K562 (cell line): ENCODE measurements at regions not wholly inside any gene's neighbourhood (a gene's known extent, or its start where the extent isn't known, plus 50 kb on each side); places are given as distances from the start of the nearest gene placed in this dataset.

Experiments
- AFF4 ChIP-seq: sonication (generic); formaldehyde crosslinking; IDR thresholded peaks from 2 replicates; pipeline ENCODE4 v1.8.0; 2023; ENCODE audit warnings: mild to moderate bottlenecking, missing genetic modification reagents
- KLF16 ChIP-seq: IDR thresholded peaks from 2 replicates; pipeline ENCODE4 v1.6.1; 2016; ENCODE audit warnings: antibody characterized with exemption
- NCOA1 ChIP-seq: fragments of 450-650 bp; IDR thresholded peaks from 2 replicates; pipeline ENCODE4 v1.6.1; 2016; ENCODE audit warnings: low read depth
- POLR2AphosphoS5 ChIP-seq: IDR thresholded peaks from 2 replicates; pipeline ENCODE4 v1.6.1; 2011; ENCODE audit warnings: mild to moderate bottlenecking, low read depth, low read length, moderate library complexity; ENCODE audit not compliant: control insufficient read depth, insufficient read depth
- PYGO2 ChIP-seq: fragments of 450-650 bp; IDR thresholded peaks from 2 replicates; pipeline ENCODE4 v1.6.1; 2016; ENCODE audit warnings: mild to moderate bottlenecking, missing genetic modification characterization, moderate library complexity, missing compliant biosample characterization
- REST ChIP-seq, 2 experiments: fragments of 450-650 bp; formaldehyde crosslinking in 1 of 2; IDR thresholded peaks; 2 replicates each; pipeline versions ENCODE4 v1.4.0 to v1.6.1; 2014 to 2020; ENCODE audit warnings: mild to moderate bottlenecking in 2 of 2, borderline replicate concordance in 1 of 2, low read depth in 1 of 2
- RNF219 ChIP-seq: fragments of 250-450 bp; sonication (Bioruptor Pico); IDR thresholded peaks from 2 replicates; pipeline ENCODE4 v1.5.0; 2022; ENCODE audit warnings: mild to moderate bottlenecking
- SIRT6 ChIP-seq: IDR thresholded peaks from one replicate; pipeline ENCODE4 v1.6.1; 2012; ENCODE audit warnings: low read depth, mild to moderate bottlenecking, control low read depth, inconsistent platforms, low read length, moderate library complexity

- no peak for TF ChIP-seq RNF219
- no peak for TF ChIP-seq POLR2AphosphoS5
- TF ChIP-seq PYGO2 (tag), result no peak
- no peak for TF ChIP-seq SIRT6
- TF ChIP-seq REST (IDR thresholded peaks at IDR 0.05; ENCODE audit: borderline replicate concordance), result no peak
- TF ChIP-seq REST (CRISPR knock-in tag; IDR thresholded peaks at IDR 0.05; ENCODE audit: low read depth), result no peak
- no peak for TF ChIP-seq NCOA1
- no peak for TF ChIP-seq KLF16
- no peak for TF ChIP-seq AFF4 (CRISPR knock-in tag)
Measured at GRCh38 chr5:125179612-125180011, 433.2 kb upstream of the ZNF608 start (continued).
